Colonic mucosa (tissue), 4 donors: ENCODE measurements at regions not wholly inside any gene's neighbourhood (a gene's known extent, or its start where the extent isn't known, plus 50 kb on each side); places are given as distances from the start of the nearest gene placed in this dataset.

Experiments
- DNase-seq: peaks from one replicate; pipeline ENCODE4 v3.0.0-alpha.2; 2020
- H3K27ac ChIP-seq: fragments of 200-600 bp; one replicate; pipeline ENCODE4 v1.8.0; 2021
- H3K27me3 ChIP-seq: fragments of 200-600 bp; one replicate; pipeline ENCODE4 v1.8.0; 2021
- H3K36me3 ChIP-seq: fragments of 200-600 bp; one replicate; pipeline ENCODE4 v1.8.0; 2021
- H3K4me1 ChIP-seq: fragments of 200-600 bp; one replicate; pipeline ENCODE4 v1.8.0; 2021; ENCODE audit warnings: mild to moderate bottlenecking
- H3K4me3 ChIP-seq: fragments of 200-600 bp; one replicate; pipeline ENCODE4 v1.8.0; 2021
- H3K9ac ChIP-seq, 2 donors: one replicate each; pipeline ENCODE4 v1.7.0; 2013; ENCODE audit warnings: control low read depth in 2 of 2, low read depth in 2 of 2, low read length in 2 of 2
- H3K9me3 ChIP-seq: fragments of 200-600 bp; one replicate; pipeline ENCODE4 v1.8.0; 2021
- intact Hi-C: fragments of 100-400 bp; cut with DNase I; formaldehyde crosslinking; loops from one replicate; pipeline ENCODE4 v1.14.1; 2022
- TF ChIP-seq, protein P1 (sequence below): fragments of 200-600 bp; IDR thresholded peaks from one replicate; pipeline ENCODE4 v1.8.0; 2022; ENCODE audit warnings: antibody characterized with exemption, mild to moderate bottlenecking
- donor health status: healthy.
- donor health status: DM: no; HTN: no; CAD: no.
- donor health status: DM: no; HTN: no; CAD: no.

DNA sequence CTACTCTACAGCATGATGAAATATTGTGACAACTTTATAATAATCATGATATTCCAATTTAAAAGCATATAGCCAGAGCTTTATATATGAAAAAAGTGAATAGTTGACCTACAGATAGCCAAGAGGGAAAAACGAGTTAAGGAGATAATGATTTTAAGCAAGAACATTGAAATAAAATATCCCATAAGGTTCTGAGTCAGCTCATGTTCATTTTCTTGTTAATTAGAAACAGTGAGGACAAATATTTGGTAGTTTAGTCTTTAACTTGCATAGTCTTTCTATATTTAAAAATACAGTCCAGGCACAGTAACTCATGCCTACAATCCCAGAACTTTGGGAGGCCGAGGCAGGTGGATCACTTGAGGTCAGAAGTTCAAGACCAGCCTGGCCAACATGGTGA is 55.8 kb upstream of the CDH6 start:
- no peaks in the 10 kb centered on the region for H3K27me3 ChIP-seq
- no peak for DNase-seq
- intact Hi-C loops, result no loop called here

GRCh38 chr5:31135542-31135941 is 57.9 kb upstream of the CDH6 start:
- intact Hi-C loops, result no loop called here

More for the DNA sequence above, 55.8 kb upstream of the CDH6 start:
- H3K9me3 ChIP-seq, result no peaks in the 10 kb centered on the region
- H3K27ac ChIP-seq, result no peak overlapping the region
- no peak overlapping the region for H3K4me3 ChIP-seq
- TF ChIP-seq, protein P1, sequence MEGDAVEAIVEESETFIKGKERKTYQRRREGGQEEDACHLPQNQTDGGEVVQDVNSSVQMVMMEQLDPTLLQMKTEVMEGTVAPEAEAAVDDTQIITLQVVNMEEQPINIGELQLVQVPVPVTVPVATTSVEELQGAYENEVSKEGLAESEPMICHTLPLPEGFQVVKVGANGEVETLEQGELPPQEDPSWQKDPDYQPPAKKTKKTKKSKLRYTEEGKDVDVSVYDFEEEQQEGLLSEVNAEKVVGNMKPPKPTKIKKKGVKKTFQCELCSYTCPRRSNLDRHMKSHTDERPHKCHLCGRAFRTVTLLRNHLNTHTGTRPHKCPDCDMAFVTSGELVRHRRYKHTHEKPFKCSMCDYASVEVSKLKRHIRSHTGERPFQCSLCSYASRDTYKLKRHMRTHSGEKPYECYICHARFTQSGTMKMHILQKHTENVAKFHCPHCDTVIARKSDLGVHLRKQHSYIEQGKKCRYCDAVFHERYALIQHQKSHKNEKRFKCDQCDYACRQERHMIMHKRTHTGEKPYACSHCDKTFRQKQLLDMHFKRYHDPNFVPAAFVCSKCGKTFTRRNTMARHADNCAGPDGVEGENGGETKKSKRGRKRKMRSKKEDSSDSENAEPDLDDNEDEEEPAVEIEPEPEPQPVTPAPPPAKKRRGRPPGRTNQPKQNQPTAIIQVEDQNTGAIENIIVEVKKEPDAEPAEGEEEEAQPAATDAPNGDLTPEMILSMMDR, result no peak
- H3K4me1 ChIP-seq, result no peaks in the 10 kb centered on the region
- H3K9ac ChIP-seq, result no peak overlapping the region
- no peaks in the 10 kb centered on the region for H3K36me3 ChIP-seq

DNA sequence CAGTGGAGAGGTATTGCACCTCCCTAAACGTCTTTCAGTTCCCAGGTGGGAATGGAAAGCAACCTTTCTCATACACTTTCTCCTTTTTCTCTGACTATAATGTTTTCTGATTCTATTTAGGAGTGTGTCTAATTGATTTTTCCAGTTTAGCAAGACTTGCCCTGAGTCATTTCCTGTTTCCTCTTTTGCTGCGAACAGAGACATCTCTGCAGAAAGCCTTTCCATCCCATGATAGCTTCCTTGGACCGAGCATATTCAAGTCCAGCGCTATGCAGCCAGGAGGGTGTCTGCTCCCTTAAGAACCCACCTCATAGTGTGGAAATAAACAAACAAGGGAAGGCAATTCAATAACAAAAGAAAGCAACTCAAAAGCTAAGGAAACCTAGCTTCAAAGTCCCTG is 60.0 kb upstream of the CDH6 start:
- TF ChIP-seq, protein P1, result no peak
- no peaks in the 10 kb centered on the region for H3K4me1 ChIP-seq
- H3K27me3 ChIP-seq, result no peaks in the 10 kb centered on the region
- no peak overlapping the region for H3K9ac ChIP-seq
- no peak for DNase-seq
- no peaks in the 10 kb centered on the region for H3K9me3 ChIP-seq
- intact Hi-C loops, result no loop called here
- no peak overlapping the region for H3K27ac ChIP-seq
- H3K4me3 ChIP-seq, result no peak overlapping the region
- no peaks in the 10 kb centered on the region for H3K36me3 ChIP-seq

More at GRCh38 chr5:31135542-31135941, 57.9 kb upstream of the CDH6 start:
- TF ChIP-seq, protein P1, result no peak
- no peaks in the 10 kb centered on the region for H3K9me3 ChIP-seq
- H3K4me3 ChIP-seq, result no peak overlapping the region
- no peak overlapping the region for H3K27ac ChIP-seq
- H3K36me3 ChIP-seq, result no peaks in the 10 kb centered on the region
- H3K27me3 ChIP-seq, result no peaks in the 10 kb centered on the region
- no peaks in the 10 kb centered on the region for H3K4me1 ChIP-seq
- no peak for DNase-seq
- H3K9ac ChIP-seq, result no peak overlapping the region

- Histone ChIP-seq H3K9ac (no peak overlapping the region), H3K36me3 (no peaks in the 10 kb centered on the region), H3K4me1 (no peaks in the 10 kb centered on the region), H3K27me3 (no peaks in the 10 kb centered on the region), H3K4me3 (no peak overlapping the region), H3K27ac (no peak overlapping the region), H3K9me3 (no peaks in the 10 kb centered on the region)
- intact Hi-C loops, result no loop called here
- TF ChIP-seq, protein P1, result no peak
- no peak for DNase-seq
Measured at GRCh38 chr5:31131381-31131891, 62.0 kb upstream of the CDH6 start.

GRCh38 chr5:31130676-31131075 is 62.8 kb upstream of the CDH6 start:
- DNase-seq, result no peak
- no peaks in the 10 kb centered on the region for H3K27me3 ChIP-seq
- H3K9me3 ChIP-seq, result no peaks in the 10 kb centered on the region
- TF ChIP-seq, protein P1, result no peak
- no peaks in the 10 kb centered on the region for H3K36me3 ChIP-seq
- H3K27ac ChIP-seq, result no peak overlapping the region
- H3K4me3 ChIP-seq, result no peak overlapping the region
- H3K4me1 ChIP-seq, result no peaks in the 10 kb centered on the region
- intact Hi-C loops, result no loop called here
- no peak overlapping the region for H3K9ac ChIP-seq
